Thyroid gland (tissue), 4 donors: ENCODE measurements at regions not wholly inside any gene's neighbourhood (a gene's known extent, or its start where the extent isn't known, plus 50 kb on each side); places are given as distances from the start of the nearest gene placed in this dataset.

ENCODE experiments used
- POLR2A ChIP-seq, 2 donors: fragments of 450-650 bp; IDR thresholded peaks; one replicate each; pipeline ENCODE4 v1.6.1; 2017; ENCODE audit warnings: antibody characterized with exemption in 2 of 2, mild to moderate bottlenecking in 2 of 2, moderate library complexity in 1 of 2
- TF ChIP-seq, protein P1 (sequence below), 6 experiments: fragments of 200-600 bp in 3 of 6; fragments of 450-650 bp in 3 of 6; sonication (generic) in 3 of 6; IDR thresholded peaks; one replicate each; pipeline ENCODE4 v1.5.1; 2016 to 2019; ENCODE audit warnings: antibody characterized with exemption in 6 of 6, mild to moderate bottlenecking in 2 of 6, inconsistent platforms in 1 of 6, moderate library complexity in 1 of 6

DNA sequence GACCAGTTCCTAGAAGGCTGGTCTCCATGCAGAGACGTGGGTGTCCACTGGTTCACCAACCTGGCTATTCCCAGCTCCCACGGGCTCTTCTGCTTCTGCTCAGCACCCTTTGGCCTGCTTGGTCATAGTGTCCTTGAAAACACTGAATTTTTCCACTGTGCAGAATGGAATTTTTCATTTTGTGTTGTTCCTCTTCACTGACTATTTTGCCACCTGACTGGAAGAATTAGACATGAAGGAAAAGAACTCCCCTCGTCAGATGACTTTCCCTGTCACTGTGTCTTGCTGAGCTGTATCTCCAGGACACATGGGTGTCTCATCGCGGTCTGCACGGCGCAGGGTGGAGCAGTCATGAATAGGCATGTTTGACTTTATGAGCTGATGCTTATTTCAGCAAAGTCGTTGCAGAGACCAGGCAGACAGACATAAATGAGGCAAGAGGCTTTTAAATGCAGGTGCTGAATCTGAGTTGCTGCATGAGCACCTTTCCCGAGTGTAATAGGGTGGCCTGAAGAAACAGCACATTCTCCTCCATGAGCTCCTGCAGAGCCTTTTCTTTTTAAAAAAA, 50.2 kb upstream of the SEMA4D start:
- TF ChIP-seq, protein P1, sequence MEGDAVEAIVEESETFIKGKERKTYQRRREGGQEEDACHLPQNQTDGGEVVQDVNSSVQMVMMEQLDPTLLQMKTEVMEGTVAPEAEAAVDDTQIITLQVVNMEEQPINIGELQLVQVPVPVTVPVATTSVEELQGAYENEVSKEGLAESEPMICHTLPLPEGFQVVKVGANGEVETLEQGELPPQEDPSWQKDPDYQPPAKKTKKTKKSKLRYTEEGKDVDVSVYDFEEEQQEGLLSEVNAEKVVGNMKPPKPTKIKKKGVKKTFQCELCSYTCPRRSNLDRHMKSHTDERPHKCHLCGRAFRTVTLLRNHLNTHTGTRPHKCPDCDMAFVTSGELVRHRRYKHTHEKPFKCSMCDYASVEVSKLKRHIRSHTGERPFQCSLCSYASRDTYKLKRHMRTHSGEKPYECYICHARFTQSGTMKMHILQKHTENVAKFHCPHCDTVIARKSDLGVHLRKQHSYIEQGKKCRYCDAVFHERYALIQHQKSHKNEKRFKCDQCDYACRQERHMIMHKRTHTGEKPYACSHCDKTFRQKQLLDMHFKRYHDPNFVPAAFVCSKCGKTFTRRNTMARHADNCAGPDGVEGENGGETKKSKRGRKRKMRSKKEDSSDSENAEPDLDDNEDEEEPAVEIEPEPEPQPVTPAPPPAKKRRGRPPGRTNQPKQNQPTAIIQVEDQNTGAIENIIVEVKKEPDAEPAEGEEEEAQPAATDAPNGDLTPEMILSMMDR (IDR thresholded peaks at IDR 0.05), result no peak
- TF ChIP-seq POLR2A (IDR thresholded peaks at IDR 0.05), result no peak
